ENCODE measurements at regions not wholly inside any gene's neighbourhood (a gene's known extent, or its start where the extent isn't known, plus 50 kb on each side); places are given as distances from the start of the nearest gene placed in this dataset.

DNA sequence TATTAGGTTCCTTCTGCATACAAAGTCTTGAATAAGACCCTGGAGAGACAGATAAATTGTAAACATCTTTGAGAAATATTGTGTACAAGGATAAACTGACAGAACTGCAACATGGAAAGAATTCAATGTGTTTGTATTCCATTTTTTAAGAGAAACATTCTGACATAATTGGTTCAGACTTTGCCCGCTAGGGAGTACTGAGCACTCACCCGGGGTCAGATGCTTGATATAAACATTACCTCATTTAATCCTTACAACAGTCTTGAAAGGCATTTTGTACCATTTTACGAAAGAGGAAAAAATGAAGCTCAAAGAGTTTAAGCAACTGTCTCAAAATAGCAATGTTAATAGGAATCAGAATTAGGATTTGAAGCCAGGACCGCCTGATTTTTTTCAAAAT is 416.7 kb upstream of the CRIM1 start (continued):
- TF ChIP-seq FOXA2 (IDR thresholded peaks at IDR 0.05) (no peak), JUND (IDR thresholded peaks at IDR 0.05) (no peak), SP1 (IDR thresholded peaks at IDR 0.05) (no peak), FOXA1 (IDR thresholded peaks at IDR 0.05) (no peak), RAD21 (IDR thresholded peaks at IDR 0.05) (no peak), GABPA (IDR thresholded peaks at IDR 0.05 in 1 of 2, conservative IDR thresholded peaks at IDR 0.05 in 1 of 2) (no peak)
- TF ChIP-seq, protein P1, sequence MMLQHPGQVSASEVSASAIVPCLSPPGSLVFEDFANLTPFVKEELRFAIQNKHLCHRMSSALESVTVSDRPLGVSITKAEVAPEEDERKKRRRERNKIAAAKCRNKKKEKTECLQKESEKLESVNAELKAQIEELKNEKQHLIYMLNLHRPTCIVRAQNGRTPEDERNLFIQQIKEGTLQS (IDR thresholded peaks at IDR 0.05): no peak

DNA sequence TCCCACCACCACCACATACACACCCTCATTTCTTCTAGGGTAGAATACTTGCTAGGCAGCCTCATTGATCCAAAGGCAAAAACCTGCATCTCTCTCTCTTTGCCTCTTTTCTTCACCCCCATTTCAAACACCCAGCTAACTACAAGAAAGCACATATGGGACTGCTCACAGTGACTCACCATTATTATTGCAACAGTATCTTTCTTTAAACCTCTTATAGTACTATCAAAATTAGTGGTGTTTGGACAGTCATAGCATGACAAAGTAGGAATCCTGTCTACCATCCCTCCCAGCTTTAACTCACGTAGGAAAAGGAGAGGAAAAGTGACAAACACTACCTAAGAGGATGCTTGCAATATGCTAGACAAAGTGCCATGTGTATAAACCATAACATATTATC is 422.5 kb upstream of the CRIM1 start:
- no peaks in the 10 kb centered on the region for H3K27me3 ChIP-seq (ENCODE audit: control insufficient read depth in 4 of 4, insufficient read depth in 4 of 4, low read length in 3 of 4)
- no peaks in the 10 kb centered on the region for H3K36me3 ChIP-seq (ENCODE audit: control insufficient read depth in 4 of 4, insufficient read depth in 3 of 4, low read depth in 1 of 4, low read length in 3 of 4)
- no peak overlapping the region for H3K27ac ChIP-seq (ENCODE audit: low read depth in 1 of 2, low read length in 2 of 2)
- no peak for TF ChIP-seq TAF1 (conservative IDR thresholded peaks at IDR 0.05)
- TF ChIP-seq HNF4G (IDR thresholded peaks at IDR 0.05): no peak
- no peak for TF ChIP-seq RXRA (IDR thresholded peaks at IDR 0.05)
- TF ChIP-seq, protein P2, sequence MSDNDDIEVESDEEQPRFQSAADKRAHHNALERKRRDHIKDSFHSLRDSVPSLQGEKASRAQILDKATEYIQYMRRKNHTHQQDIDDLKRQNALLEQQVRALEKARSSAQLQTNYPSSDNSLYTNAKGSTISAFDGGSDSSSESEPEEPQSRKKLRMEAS (IDR thresholded peaks at IDR 0.05): no peak
- TF ChIP-seq RAD21 (IDR thresholded peaks at IDR 0.05): no peak
- TF ChIP-seq, protein P3, sequence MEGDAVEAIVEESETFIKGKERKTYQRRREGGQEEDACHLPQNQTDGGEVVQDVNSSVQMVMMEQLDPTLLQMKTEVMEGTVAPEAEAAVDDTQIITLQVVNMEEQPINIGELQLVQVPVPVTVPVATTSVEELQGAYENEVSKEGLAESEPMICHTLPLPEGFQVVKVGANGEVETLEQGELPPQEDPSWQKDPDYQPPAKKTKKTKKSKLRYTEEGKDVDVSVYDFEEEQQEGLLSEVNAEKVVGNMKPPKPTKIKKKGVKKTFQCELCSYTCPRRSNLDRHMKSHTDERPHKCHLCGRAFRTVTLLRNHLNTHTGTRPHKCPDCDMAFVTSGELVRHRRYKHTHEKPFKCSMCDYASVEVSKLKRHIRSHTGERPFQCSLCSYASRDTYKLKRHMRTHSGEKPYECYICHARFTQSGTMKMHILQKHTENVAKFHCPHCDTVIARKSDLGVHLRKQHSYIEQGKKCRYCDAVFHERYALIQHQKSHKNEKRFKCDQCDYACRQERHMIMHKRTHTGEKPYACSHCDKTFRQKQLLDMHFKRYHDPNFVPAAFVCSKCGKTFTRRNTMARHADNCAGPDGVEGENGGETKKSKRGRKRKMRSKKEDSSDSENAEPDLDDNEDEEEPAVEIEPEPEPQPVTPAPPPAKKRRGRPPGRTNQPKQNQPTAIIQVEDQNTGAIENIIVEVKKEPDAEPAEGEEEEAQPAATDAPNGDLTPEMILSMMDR (IDR thresholded peaks at IDR 0.05; ENCODE audit: low read depth, low read length, missing input control): no peak
- no peak for TF ChIP-seq NR2F2 (IDR thresholded peaks at IDR 0.05)
- WGBS: 35% methylated on average over 1 of the region's 1 CpG
- H3K9me3 ChIP-seq (ENCODE audit: control insufficient read depth in 4 of 4, low read length in 3 of 4): no peaks in the 10 kb centered on the region
- no peaks in the 10 kb centered on the region for H3K4me1 ChIP-seq (ENCODE audit: control insufficient read depth in 4 of 4, insufficient read depth in 4 of 4, low read length in 3 of 4)
- DNase-seq (ENCODE audit: low spot score): no peak
- no peak overlapping the region for H3K4me3 ChIP-seq (ENCODE audit: low read depth in 1 of 3, low read length in 3 of 3)
- no peak overlapping the region for H3K9ac ChIP-seq (ENCODE audit: low read depth in 1 of 2, low read length in 2 of 2)

DNA sequence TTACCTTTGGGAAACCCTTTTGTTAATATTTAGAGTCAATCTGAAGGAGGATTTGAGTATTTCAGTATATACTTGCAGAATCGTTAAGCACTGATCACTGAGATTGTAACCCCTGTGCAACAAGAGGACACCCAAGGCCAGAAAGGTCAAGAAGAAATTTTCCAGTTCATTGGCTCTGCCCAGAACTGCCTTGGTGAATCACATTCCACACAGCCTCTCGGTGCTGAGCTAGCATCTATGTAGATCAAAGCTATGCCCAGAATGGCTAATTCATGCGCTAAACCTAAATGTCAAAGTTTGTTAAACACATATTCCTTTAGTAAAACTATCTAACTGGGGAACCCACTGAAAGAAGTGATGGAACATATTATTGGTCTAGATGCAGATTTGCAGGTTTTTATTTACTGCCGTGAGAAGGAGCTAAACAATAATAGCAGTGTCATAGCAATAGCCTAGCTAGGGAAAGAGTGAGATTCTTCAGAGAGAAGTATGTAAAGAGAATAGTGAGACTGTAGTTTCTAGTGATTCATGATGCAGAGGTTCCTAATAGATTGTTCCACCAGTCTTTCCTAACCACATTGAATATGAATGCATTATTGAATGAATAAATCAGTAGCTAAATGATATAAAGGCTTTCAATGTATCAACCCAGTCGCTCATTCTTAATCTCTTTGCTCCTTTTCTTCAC is 423.2 kb upstream of the CRIM1 start:
- no peak for DNase-seq (ENCODE audit: low spot score)
- Histone ChIP-seq H3K36me3 (ENCODE audit: control insufficient read depth in 4 of 4, insufficient read depth in 3 of 4, low read depth in 1 of 4, low read length in 3 of 4) (no peaks in the 10 kb centered on the region), H3K27ac (ENCODE audit: low read depth in 1 of 2, low read length in 2 of 2) (no peak overlapping the region), H3K27me3 (ENCODE audit: control insufficient read depth in 4 of 4, insufficient read depth in 4 of 4, low read length in 3 of 4) (no peaks in the 10 kb centered on the region), H3K9ac (ENCODE audit: low read depth in 1 of 2, low read length in 2 of 2) (no peak overlapping the region), H3K9me3 (ENCODE audit: control insufficient read depth in 4 of 4, low read length in 3 of 4) (no peaks in the 10 kb centered on the region), H3K4me1 (ENCODE audit: control insufficient read depth in 4 of 4, insufficient read depth in 4 of 4, low read length in 3 of 4) (no peaks in the 10 kb centered on the region), H3K4me3 (ENCODE audit: low read depth in 1 of 3, low read length in 3 of 3) (no peak overlapping the region)
- 76% methylated on average over 5 of the region's 5 CpGs for WGBS
- TF ChIP-seq HNF4G (IDR thresholded peaks at IDR 0.05) (no peak), RAD21 (IDR thresholded peaks at IDR 0.05) (no peak), JUND (IDR thresholded peaks at IDR 0.05) (no peak), EGR1 (IDR thresholded peaks at IDR 0.05; ENCODE audit: low read depth in 2 of 2) (no peak), NR2F2 (IDR thresholded peaks at IDR 0.05) (no peak), REST (IDR thresholded peaks at IDR 0.05) (no peak), HNF4A (conservative IDR thresholded peaks at IDR 0.05) (no peak), TAF1 (conservative IDR thresholded peaks at IDR 0.05) (no peak), FOXA2 (IDR thresholded peaks at IDR 0.05) (no peak), GABPA (IDR thresholded peaks at IDR 0.05 in 1 of 2, conservative IDR thresholded peaks at IDR 0.05 in 1 of 2) (no peak), YY1 (IDR thresholded peaks at IDR 0.05) (no peak), SP1 (IDR thresholded peaks at IDR 0.05) (no peak), RXRA (IDR thresholded peaks at IDR 0.05) (no peak)
- TF ChIP-seq, protein P2 (IDR thresholded peaks at IDR 0.05): no peak
- TF ChIP-seq, protein P4, sequence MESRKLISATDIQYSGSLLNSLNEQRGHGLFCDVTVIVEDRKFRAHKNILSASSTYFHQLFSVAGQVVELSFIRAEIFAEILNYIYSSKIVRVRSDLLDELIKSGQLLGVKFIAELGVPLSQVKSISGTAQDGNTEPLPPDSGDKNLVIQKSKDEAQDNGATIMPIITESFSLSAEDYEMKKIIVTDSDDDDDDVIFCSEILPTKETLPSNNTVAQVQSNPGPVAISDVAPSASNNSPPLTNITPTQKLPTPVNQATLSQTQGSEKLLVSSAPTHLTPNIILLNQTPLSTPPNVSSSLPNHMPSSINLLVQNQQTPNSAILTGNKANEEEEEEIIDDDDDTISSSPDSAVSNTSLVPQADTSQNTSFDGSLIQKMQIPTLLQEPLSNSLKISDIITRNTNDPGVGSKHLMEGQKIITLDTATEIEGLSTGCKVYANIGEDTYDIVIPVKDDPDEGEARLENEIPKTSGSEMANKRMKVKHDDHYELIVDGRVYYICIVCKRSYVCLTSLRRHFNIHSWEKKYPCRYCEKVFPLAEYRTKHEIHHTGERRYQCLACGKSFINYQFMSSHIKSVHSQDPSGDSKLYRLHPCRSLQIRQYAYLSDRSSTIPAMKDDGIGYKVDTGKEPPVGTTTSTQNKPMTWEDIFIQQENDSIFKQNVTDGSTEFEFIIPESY (IDR thresholded peaks at IDR 0.05): no peak
- TF ChIP-seq, protein P1 (IDR thresholded peaks at IDR 0.05): no peak
